HG02798 (cell line): ENCODE measurements at regions not wholly inside any gene's neighbourhood (a gene's known extent, or its start where the extent isn't known, plus 50 kb on each side); places are given as distances from the start of the nearest gene placed in this dataset.

ENCODE experiments used
- ATAC-seq: cut with Tn5 transposase; IDR thresholded peaks from one replicate; pipeline ENCODE4 v1.9.1; 2021; ENCODE audit warnings: mild to moderate bottlenecking; ENCODE audit not compliant: unreplicated experiment, poor library complexity

DNA sequence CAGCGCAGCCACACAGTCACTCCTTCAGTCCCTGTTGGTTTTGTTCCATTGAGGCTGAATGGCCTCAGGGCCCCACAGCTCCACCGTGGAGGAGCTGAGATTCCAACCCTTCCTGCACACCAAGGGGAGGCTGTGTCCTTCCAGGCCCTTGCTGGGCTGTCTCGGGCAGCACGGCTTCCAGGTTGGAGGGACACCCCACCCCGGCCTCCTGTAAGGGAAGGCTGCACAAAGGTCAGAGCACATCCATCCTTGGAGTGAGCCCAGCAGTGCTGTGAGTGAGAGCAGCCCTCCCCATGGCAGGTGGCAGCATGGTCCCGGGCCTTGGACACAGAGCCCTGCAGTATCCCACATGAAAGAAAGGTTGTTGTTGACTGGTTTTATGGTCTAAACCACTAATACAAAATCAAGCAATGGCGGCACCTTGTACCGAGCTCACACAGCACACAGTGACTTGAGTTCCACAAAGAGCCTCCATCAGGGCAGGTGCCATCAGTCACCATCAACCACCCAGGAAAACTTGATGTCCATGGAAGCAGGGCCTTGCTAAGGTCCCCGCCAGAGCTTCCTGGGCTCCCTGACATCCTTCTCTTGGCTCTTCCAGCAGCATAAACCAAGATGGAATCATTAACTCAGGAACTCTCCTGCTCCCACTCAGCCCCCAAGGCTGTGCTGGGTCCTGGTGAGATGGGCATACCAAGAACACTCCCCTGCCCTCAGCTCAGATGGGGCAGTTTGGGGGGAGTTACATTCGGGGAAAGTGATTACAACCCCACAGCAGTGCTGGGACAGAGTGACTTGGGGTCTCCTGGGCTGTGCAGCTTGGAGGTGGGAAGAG lies 1500.4 kb downstream of the TBC1D22A start:
- no peak for ATAC-seq

DNA sequence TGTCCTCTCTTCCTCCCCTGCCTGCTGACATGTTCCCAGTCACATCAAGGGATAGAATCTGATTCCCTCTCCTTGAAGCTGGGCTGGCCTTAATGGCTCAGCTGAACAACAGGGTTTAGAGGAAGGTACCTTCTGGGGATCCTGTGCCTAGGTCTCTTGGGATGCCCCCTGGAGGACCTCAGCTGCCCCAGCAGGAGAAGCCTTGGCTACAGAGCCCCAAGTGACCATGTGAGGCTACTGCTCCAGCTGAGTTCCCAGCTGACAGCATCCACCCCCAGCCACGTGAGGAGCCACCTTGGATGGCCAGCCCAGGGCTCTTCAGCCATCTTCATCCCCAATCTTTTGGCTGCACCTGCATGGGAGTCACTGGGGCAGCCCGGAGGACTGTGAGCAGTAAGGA lies 1499.3 kb downstream of the TBC1D22A start:
- ATAC-seq, result no peak

DNA sequence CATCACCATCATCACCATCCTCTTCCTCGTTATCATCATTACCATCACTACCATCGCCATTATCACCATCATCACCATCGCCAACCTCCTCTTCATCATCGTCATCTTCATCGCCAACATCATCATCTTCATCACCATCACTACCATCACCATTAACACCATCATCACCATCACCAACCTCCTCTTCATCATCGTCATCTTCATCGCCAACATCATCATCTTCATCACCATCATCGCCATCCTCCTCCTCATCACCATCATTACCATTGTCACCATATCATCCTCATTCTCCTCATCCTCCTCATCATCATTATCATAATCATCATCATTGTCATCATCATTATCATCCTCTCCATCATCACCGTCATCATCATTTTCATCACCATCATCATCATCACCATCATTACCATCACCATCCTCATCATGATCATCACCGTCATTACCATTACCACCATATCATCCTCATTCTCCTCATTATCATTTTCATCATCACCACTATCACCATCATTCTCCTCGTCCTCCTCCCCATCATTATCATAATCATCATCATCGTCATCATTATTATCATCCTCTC lies 1498.7 kb downstream of the TBC1D22A start:
- no peak for ATAC-seq

DNA sequence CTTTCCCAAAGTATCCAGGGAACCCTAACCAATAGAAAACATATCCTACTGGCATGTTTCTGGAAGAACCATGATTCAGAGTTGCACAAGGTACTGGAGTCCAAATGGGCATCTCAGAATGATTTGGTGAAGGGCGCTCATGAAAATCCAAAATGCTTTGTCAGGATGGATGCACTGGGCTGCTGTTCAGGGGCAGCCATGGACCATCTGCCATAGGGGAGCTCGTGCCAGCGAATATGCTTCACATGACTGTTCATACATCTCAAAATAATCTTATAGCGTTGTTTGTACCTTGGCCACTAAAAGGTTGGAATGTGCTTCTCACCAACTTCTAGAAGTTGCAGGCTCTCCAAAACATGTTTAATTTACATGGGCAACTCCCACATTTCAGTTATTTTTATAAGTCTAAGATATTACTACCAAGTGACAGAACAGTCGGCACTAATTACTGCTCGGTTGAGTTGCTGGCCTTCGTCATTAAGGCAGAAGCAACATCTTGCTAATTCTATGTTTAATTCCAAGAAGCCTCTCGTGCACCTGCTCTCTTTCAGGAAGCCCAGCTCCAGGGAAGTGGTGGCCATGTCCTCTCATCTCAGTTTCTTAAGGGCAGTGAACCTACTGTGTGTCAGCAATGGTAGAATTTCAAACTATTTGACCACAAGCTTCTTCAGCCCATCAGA lies 1497.7 kb downstream of the TBC1D22A start:
- no peak for ATAC-seq

DNA sequence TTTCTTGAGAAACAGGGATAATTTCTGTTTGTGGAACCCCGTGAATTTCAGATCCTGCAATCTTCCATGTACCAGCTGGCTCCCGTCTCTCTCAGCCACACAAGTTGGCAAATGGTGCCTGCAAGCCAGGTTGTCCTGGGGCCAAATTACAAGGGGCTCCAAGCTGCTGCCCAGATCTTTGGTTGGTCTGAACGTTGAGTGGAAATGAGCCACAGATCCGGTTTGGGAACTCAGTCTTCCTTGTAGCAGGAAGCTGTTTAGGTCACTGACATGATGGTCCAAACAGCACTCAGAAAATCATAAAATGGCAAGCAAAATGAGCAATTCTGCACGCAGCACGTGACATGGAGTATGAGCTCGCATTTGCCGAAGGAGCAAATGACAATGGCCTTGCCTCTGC lies 1496.4 kb downstream of the TBC1D22A start:
- ATAC-seq, result no peak

DNA sequence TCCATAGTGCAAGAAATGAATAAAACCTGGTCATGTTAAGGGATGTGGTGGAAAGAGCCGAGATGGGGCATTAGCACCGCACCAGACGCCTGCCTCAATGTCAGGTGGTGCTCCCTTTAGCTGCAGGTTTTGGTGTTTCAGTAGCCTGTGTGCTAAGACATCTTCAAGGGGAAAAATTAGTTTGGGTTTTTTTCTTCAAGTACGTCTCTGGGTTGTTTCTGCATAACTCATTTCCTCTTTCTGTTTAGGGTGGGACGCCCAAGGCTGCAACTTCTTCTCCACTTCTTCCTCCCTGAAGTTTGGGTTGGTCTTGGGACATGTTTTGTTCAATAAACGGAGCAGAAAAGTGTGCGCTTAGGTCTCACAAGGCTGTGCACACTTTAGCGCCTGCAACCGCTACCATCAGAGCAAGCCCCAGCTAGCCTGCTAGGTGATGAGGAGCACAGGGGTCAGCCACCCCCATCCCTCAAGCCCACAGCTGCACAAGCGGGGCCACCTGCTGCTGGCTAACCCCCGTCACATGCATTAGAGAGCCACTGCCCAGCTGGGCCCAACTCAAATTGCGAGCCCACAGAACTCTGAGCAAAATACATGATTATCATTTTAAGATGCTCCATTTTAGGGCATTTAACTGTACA lies 1495.7 kb downstream of the TBC1D22A start:
- no peak for ATAC-seq

DNA sequence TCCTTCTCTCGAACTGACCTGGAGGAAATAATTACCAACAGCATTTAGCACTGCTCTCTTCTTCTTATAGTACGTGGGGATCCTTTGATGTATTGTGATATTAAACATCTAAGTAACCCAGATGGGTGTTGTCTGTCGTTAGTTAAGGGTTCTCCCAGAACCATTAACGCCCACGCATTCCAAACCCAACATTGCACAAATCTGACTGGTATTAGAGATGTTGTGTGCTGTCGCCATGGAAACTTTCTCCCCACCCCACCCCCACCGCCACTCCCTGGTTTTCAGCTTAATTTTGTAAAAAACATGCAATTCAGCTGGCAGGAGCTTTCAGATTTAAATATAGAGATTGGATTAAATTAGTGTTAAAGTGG lies 1495.2 kb downstream of the TBC1D22A start:
- ATAC-seq, result no peak

DNA sequence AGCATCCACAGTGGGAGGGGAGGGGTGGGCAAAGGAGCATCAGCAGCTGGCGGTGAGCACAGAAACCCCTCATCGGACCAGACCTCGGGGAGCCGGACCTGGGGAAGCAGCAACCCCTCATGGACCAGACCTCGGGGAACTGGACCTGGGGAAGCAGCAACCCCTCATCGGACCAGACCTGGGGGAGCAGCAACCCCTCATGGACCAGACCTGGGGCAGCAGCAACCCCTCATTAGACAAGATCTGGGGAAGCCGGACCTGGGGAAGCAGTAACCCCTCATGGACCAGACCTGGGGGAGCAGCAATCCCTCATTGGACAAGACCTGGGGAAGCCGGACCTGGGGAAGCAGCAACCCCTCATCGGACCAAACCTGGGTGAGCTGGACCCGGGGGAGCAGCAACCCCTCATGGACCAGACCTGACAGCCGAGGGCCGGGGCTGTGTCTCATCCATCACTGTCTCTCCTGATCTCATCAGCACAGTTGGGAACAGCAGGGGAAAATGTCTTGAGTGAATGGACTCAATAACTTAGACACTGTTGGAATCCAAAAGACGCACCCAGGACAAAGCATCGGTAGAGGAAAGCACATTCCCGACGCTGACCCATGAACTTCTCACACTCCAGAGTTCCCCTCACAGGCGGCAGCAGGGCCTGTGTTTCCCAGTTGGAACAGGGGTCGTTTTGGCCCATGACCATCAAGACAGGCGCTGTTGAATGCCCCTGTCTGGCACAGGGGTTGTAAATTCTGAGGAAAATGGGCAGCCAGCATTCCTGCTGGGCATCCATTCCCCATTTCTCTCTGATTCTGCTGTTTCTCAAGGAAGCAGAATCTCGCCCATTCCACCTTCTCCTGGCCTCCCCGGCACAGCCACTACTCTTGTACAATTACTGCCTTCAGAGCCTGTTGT lies 1494.6 kb downstream of the TBC1D22A start:
- ATAC-seq, result no peak

DNA sequence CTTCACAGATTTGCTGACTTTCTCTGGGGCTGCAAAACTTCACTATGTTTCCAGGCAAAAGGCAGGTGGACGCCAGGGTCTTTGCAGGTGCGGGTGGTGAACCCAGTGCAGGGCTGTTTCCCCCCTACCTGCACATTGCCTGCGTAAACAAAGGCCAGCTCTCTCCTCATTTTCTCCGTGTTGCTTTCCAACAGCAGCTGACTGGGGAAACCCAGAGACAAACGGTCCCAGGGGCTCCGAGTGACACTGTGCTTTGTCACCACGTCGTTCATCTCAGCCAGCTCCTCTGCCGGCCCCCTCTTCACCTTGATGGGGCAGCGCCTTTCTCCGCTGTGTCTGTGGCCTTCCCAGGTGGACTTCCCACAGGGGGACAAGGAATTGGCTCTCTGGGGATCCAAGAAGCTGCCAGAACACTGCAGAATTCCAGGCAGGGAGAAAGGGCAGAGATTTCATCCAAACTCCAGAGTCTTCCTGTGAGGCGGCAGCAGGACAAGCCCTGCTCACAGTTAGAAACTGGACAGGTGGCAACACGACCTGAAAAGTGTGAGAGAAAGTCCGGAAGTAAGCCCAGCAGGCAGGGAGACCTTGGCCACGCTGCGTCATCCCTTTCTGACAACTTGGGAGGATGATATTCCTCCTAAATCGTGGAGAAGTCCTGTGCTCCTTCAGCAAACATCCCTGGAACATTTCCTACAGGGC lies 1493.7 kb downstream of the TBC1D22A start:
- no peak for ATAC-seq

DNA sequence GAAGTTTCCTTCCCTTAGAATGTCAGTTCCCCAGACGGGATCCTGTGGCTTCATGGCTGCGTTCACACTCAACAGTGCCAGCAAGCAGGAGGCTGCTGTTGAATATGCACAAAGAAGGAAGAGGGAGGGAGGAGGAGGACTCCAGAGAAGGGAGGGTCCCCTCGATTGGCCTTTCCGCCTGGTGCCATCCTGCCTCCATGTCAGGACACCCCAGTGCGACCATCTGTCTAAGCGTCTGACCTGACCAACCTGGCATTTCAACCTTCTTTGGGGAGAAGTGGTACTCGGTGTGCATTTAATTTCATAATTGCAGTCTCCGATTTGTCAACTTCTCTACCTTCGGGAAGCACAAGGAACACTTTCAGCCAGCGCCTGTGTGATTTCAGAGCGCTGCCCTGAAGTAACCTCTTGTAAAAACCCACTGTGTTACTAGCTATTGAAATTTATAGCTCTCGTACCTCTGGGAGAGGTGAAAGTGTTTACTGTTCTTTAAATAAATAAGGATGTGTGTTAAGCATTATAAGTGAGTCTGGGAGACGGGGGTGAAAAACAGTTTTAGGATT lies 1491.9 kb downstream of the TBC1D22A start:
- ATAC-seq, result no peak

DNA sequence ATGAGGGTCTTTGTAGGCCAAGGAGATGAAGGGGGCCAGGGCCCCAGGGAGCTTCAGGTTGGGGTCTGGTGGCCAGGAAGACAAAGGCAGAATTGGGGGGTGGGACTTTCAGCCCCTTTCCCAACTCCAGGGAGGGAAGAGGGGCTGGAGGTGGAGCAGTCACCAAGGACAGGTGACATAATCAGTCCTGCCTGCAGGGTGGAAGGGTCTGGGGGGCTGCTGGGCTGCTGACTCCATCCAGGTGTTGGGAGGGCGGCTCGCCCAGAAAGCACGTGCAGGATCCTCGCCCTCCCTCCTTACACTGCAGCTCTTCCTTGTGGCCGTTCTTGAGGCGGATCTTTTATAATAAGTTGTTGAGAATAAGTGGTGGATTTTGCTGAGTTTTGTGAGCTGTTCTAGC lies 1491.1 kb downstream of the TBC1D22A start:
- ATAC-seq, result no peak

DNA sequence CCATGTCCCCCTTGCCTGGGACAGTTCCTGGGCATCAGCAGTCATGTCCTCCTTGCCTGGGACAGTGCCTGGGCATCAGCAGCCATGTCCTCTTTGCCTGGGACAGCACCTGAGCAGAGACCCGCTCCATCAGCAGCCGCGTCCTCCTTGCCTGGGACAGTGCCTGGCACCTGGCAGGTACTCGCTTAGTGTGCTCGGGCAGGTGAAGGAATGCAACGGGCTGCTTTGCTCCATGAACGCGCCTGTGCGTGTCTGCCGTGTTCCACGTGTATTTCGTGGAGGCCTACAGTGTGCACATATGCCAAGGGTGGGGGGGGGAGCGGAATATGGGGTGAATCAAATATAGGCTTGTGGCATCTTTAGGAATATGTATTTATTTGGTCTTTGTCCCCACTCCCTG lies 1490.7 kb downstream of the TBC1D22A start:
- ATAC-seq, result no peak

DNA sequence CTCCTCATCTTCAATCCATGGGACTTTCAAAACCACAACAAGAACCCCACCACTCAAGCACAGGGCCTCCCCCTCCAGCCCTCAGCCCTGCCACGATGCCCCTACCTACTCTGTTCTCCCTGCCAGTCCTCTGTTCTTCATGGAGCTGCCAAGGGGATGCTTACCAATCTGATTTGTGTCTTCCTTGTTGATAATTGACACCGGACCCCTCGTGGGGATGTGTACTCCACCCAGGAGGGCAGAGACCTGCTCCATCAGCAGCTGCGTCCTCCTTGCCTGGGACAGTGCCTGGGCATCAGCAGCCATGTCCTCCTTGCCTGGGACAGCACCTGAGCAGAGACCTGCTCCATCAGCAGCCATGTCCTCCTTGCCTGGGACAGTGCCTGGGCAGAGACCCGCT lies 1489.2 kb downstream of the TBC1D22A start:
- no peak for ATAC-seq

DNA sequence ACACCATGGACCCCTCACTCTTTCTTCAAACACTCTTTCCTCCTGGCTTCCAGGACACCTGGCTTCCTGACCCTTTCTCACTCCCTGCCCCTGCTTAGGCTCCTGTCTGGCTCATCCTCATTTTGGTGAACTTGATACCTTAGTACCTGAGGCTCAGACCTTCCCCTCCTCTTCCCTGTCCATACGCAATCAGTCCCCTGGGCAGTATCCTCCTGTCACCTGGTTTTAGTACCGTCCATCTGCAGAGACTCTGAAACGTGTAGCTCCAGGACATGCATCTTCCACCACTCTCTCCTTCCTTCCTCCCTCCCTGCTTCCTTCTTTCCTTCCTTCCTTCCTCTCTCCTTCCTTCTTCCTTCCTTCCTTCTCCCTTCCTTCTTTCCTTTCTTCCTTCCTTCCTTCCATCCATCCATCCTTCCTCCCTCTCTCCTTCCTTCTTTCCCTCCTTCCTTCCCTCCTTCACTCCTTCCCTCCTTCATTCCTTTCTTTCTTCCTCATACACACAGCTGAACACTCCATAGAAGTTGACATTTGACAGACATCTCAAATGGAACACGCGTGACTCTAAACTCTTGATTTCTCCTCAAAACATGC lies 1488.6 kb downstream of the TBC1D22A start:
- ATAC-seq, result no peak

DNA sequence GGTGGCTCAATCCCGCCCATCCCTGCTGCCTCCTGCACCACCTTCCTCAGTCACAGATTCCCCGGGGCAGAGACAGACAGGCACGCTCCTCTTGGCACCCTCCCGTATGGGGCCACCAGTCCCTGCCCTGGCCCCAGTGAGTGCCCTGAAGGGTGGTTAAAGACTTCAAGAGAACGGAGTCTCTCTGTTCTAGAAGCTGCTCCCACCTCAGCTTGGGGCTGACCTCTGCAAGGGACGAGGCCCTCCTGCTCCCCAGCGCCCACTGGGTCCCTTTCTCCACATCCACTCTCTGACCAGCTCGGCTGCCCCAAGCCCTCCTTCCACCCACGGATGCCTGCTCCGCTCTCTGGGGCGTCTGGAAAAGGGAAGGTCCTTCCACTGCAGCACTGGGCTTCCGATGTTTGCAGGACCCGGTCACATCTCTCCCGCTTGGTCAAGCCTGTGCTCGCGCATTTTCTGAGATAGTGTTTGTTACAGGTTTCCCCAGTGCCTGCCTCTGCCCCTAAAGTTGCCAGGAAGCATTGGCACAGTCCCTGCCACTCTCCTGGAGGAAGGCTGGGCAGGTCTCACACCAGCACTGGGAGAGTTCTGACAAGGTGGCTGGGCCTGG lies 1487.9 kb downstream of the TBC1D22A start:
- ATAC-seq, result no peak

DNA sequence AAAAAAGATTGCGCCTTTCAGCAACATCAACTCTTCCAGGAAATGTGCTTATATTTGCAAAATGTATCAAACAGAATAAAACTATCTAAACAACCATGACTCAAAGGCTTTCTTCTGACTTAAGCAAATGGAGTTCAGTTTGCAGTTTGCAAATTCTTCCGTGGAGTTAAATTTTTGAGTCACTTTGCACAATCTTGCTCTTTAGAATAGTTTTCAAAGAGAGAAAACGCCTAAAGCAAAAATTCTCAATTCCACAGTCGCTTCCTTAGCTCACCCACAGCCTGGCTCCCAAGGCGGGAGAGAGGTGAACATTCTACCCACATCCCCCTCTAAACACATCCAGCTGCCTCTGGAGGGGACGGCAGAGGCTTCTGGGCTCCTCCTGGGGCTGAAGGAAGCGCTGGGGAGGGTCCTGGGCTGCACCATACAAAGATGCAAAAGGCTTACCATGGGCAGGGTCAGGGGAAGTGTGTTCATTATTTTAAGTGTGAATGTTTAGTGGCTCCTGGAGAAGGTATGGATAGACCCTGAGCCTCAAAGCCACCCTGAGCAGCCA lies 1487.3 kb downstream of the TBC1D22A start:
- ATAC-seq, result no peak

DNA sequence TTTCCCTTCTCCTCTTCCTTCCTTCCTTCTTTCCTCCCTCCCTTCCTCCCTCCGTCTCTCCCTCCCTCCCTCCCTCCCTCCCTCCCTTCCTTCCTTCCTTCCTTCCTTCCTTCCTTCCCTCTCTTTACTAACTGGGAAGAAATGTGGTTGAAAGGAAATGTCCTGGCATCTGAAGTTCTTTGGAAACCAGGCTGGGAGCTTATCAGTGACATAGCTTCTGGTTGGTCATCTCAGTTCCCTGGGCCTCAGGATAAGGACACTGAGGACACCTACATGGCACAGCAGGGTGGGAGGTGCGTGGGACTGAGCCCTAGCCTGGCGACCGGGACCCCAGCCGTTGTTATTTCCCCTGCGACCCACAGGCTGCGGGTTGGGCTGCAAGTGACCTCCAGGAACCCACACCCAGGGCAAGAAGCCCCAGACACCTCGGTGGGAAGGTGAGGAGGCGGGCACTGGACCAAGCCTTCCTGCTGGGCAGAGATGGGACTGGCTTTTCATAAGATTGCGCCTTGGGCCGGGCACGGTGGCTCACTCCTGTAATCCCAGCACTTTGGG lies 1486.5 kb downstream of the TBC1D22A start:
- no peak for ATAC-seq

DNA sequence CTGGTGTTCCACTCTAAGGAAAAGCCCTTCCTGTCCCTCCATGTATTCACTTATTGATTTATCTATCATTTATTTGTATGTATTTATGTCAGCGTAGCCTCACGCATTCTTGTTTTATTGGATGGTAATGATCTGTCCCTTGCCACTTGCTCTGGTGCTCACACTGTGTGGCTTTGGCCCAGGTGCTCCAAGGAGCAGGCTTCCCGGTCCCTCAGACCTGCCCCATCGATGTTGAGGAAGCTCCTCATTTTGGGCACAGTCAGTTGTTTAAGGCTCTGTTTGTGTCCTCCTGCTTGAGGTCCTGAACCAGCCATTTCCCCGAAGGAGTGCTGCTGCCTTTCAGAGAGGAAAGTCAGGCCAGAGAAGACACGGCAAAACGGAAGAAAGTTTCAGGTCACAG lies 1485.4 kb downstream of the TBC1D22A start:
- ATAC-seq, result no peak
